ENCODE measurements at regions not wholly inside any gene's neighbourhood (a gene's known extent, or its start where the extent isn't known, plus 50 kb on each side); places are given as distances from the start of the nearest gene placed in this dataset.

- DNase-seq (ENCODE audit: low spot score), result no peak
- no peak for TF ChIP-seq CTCF (IDR thresholded peaks at IDR 0.05)
These were observed 136.3 kb downstream of the TMEM17 start for GRCh38 chr2:62369541-62370202.

GRCh38 chr2:62364791-62365528 lies 141.0 kb downstream of the TMEM17 start:
- TF ChIP-seq CTCF (IDR thresholded peaks at IDR 0.05), result no peak
- H3K27ac ChIP-seq, result no peak overlapping the region
- H3K4me1 ChIP-seq (ENCODE audit: control insufficient read depth in 1 of 2, low read depth in 2 of 2), result no peaks in the 10 kb centered on the region
- ATAC-seq (ENCODE audit: insufficient number of reproducible peaks, low FRiP score, low read depth), result no peak
- no peaks in the 10 kb centered on the region for H3K36me3 ChIP-seq
- H3K4me3 ChIP-seq, result no peak overlapping the region
- no peaks in the 10 kb centered on the region for H3K27me3 ChIP-seq (replicated peaks; ENCODE audit: insufficient read depth)
- H3K9me3 ChIP-seq, result no peaks in the 10 kb centered on the region
- no peak for DNase-seq (ENCODE audit: low spot score)

More at GRCh38 chr2:62369541-62370202, 136.3 kb downstream of the TMEM17 start:
- Histone ChIP-seq H3K27ac (no peak overlapping the region), H3K27me3 (replicated peaks; ENCODE audit: insufficient read depth) (no peaks in the 10 kb centered on the region), H3K4me1 (ENCODE audit: control insufficient read depth in 1 of 2, low read depth in 2 of 2) (no peaks in the 10 kb centered on the region), H3K9me3 (peaks cover 6% of the 10 kb centered on the region), H3K36me3 (no peaks in the 10 kb centered on the region), H3K4me3 (no peak overlapping the region)
- ATAC-seq (ENCODE audit: insufficient number of reproducible peaks, low FRiP score, low read depth), result no peak

- Histone ChIP-seq H3K4me1 (ENCODE audit: control insufficient read depth in 1 of 2, low read depth in 2 of 2) (no peaks in the 10 kb centered on the region), H3K9me3 (no peaks in the 10 kb centered on the region), H3K4me3 (no peak overlapping the region), H3K36me3 (no peaks in the 10 kb centered on the region), H3K27ac (no peak overlapping the region), H3K27me3 (replicated peaks; ENCODE audit: insufficient read depth) (no peaks in the 10 kb centered on the region)
- DNase-seq (ENCODE audit: low spot score) (no peak), ATAC-seq (ENCODE audit: insufficient number of reproducible peaks, low FRiP score, low read depth) (no peak)
- TF ChIP-seq CTCF (IDR thresholded peaks at IDR 0.05), result no peak
These were observed 142.8 kb downstream of the TMEM17 start for GRCh38 chr2:62363166-62363565.

DNA sequence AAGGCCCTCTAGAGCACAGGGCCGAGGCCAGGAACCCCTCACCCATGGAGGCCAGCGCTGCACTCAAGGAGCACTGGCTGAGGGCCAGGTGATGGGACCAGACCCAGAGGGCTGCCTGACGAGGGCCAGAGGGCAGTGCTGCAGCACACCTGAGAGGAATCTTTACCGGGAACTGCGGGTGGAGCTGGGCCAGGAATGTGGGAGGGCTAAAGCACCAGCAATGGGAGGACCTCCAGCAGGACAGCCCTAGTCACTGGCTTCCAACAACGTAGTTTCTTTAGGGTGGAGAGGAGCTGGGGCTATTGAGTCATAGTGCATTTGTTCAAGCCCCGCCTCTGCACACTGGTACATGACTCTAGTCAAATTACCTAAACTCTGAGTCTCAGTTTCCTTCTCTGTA lies 143.4 kb downstream of the TMEM17 start:
- Histone ChIP-seq H3K4me1 (ENCODE audit: control insufficient read depth in 1 of 2, low read depth in 2 of 2) (no peaks in the 10 kb centered on the region), H3K36me3 (no peaks in the 10 kb centered on the region), H3K9me3 (no peaks in the 10 kb centered on the region), H3K27ac (no peak overlapping the region), H3K4me3 (no peak overlapping the region), H3K27me3 (replicated peaks; ENCODE audit: insufficient read depth) (no peaks in the 10 kb centered on the region)
- no peak for TF ChIP-seq CTCF (IDR thresholded peaks at IDR 0.05)
- DNase-seq (ENCODE audit: low spot score) (no peak), ATAC-seq (ENCODE audit: insufficient number of reproducible peaks, low FRiP score, low read depth) (no peak)

GRCh38 chr2:62361964-62362363 lies 144.0 kb downstream of the TMEM17 start:
- H3K27me3 ChIP-seq (replicated peaks; ENCODE audit: insufficient read depth), result no peaks in the 10 kb centered on the region
- DNase-seq (ENCODE audit: low spot score) (no peak), ATAC-seq (ENCODE audit: insufficient number of reproducible peaks, low FRiP score, low read depth) (no peak)
- no peaks in the 10 kb centered on the region for H3K4me1 ChIP-seq (ENCODE audit: control insufficient read depth in 1 of 2, low read depth in 2 of 2)
- no peak overlapping the region for H3K27ac ChIP-seq
- H3K36me3 ChIP-seq, result no peaks in the 10 kb centered on the region
- no peak for TF ChIP-seq CTCF (IDR thresholded peaks at IDR 0.05)
- H3K9me3 ChIP-seq, result no peaks in the 10 kb centered on the region
- H3K4me3 ChIP-seq, result no peak overlapping the region

Measured in thoracic aorta (tissue), 2 donors.